SK-N-MC (cell line): ENCODE measurements at regions not wholly inside any gene's neighbourhood (a gene's known extent, or its start where the extent isn't known, plus 50 kb on each side); places are given as distances from the start of the nearest gene placed in this dataset.

Experiments
- EZH2 ChIP-seq: fragments of 200-600 bp; sonication (generic); IDR thresholded peaks from one replicate; pipeline ENCODE4 v1.6.1; 2017; ENCODE audit warnings: antibody characterized with exemption
- FOXP2 ChIP-seq: optimal IDR thresholded peaks from 2 replicates; pipeline ENCODE3; 2011; ENCODE audit warnings: mild to moderate bottlenecking, moderate library complexity; ENCODE audit not compliant: insufficient read depth; ENCODE audit errors: extremely low read length, control extremely low read depth
- POLR2AphosphoS5 ChIP-seq: IDR thresholded peaks from 2 replicates; pipeline ENCODE4 v1.6.1; 2012; ENCODE audit warnings: mild to moderate bottlenecking, low read depth, low read length, borderline replicate concordance

DNA sequence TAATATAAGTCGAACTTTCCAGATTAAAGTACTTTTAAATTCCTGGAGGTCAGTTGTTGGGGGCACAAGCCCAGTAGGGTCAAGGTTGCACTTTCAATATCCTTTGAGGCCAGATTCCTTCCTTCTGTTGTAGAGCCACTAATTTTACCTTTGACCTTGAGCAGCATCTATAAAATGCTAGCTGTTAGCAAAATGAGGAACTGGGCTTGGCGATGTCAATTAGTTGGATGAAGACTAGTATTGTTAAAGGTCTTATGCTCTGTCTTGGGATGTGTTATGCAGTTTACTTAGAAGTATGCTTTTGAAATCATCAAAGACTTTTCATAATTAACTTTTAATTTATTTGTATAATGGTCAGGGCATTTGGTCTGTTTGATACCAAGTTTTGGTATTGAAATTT is 425.9 kb upstream of the PROX1 start:
- TF ChIP-seq EZH2 (no peak), POLR2AphosphoS5 (no peak), FOXP2 (no peak)
